Glutamatergic neuron (in vitro differentiated cells): ENCODE measurements at regions not wholly inside any gene's neighbourhood (a gene's known extent, or its start where the extent isn't known, plus 50 kb on each side); places are given as distances from the start of the nearest gene placed in this dataset.

Experiments used
- DNase-seq: peaks from one replicate; pipeline ENCODE4 v3.0.0; 2022
- H3K27ac Mint-ChIP-seq: one replicate; pipeline ENCODE4 v1.8.0; 2020; ENCODE audit warnings: mild to moderate bottlenecking, mixed read lengths, inconsistent platforms; ENCODE audit not compliant: unreplicated experiment
- H3K27me3 Mint-ChIP-seq: one replicate; pipeline ENCODE4 v1.8.0; 2020; ENCODE audit warnings: mild to moderate bottlenecking, moderate library complexity, mixed read lengths, inconsistent platforms; ENCODE audit not compliant: unreplicated experiment
- H3K36me3 Mint-ChIP-seq: one replicate; pipeline ENCODE4 v1.8.0; 2020; ENCODE audit warnings: mild to moderate bottlenecking, mixed read lengths, inconsistent platforms; ENCODE audit not compliant: unreplicated experiment
- H3K4me1 Mint-ChIP-seq: one replicate; pipeline ENCODE4 v1.8.0; 2020; ENCODE audit warnings: mild to moderate bottlenecking, low read depth, mixed read lengths, inconsistent platforms; ENCODE audit not compliant: unreplicated experiment
- H3K4me3 Mint-ChIP-seq: one replicate; pipeline ENCODE4 v1.8.0; 2020; ENCODE audit warnings: mild to moderate bottlenecking, mixed read lengths, inconsistent platforms; ENCODE audit not compliant: unreplicated experiment
- H3K9me3 Mint-ChIP-seq: one replicate; pipeline ENCODE4 v1.8.0; 2020; ENCODE audit warnings: mild to moderate bottlenecking, moderate library complexity, mixed read lengths, inconsistent platforms; ENCODE audit not compliant: unreplicated experiment
- CTCF ChIP-seq: fragments of 200-600 bp; sonication (generic); IDR thresholded peaks from one replicate; pipeline ENCODE4 v1.5.0; 2021; ENCODE audit not compliant: partially characterized antibody, unreplicated experiment

GRCh38 chr4:140244328-140244727 lies 90.3 kb upstream of the MAML3 start:
- no peak overlapping the region for H3K27ac Mint-ChIP-seq
- H3K4me1 Mint-ChIP-seq: peaks cover 38% of the 10 kb centered on the region
- no peaks in the 10 kb centered on the region for H3K36me3 Mint-ChIP-seq
- H3K27me3 Mint-ChIP-seq: peaks cover 2% of the 10 kb centered on the region
- no peak overlapping the region for H3K4me3 Mint-ChIP-seq
- TF ChIP-seq CTCF: no peak
- DNase-seq: no peak
- H3K9me3 Mint-ChIP-seq: peaks cover 1% of the 10 kb centered on the region

- no peak overlapping the region for H3K27ac Mint-ChIP-seq
- peaks cover 1% of the 10 kb centered on the region for H3K9me3 Mint-ChIP-seq
- no peak for TF ChIP-seq CTCF
- H3K36me3 Mint-ChIP-seq: no peaks in the 10 kb centered on the region
- peaks cover 2% of the 10 kb centered on the region for H3K27me3 Mint-ChIP-seq
- no peak for DNase-seq
- no peak overlapping the region for H3K4me3 Mint-ChIP-seq
- peaks cover 39% of the 10 kb centered on the region for H3K4me1 Mint-ChIP-seq
These were observed 89.3 kb upstream of the MAML3 start for GRCh38 chr4:140243278-140243753.

GRCh38 chr4:140242357-140243277 lies 88.6 kb upstream of the MAML3 start:
- Mint-ChIP-seq H3K4me3 (peak overlapping the region; percentile 56), H3K4me1 (peaks cover 46% of the 10 kb centered on the region), H3K27me3 (peaks cover 6% of the 10 kb centered on the region), H3K36me3 (no peaks in the 10 kb centered on the region), H3K27ac (peak overlapping the region; percentile 76), H3K9me3 (peaks cover 4% of the 10 kb centered on the region)
- no peak for TF ChIP-seq CTCF
- DNase-seq: no peak

- peaks cover 8% of the 10 kb centered on the region for H3K27me3 Mint-ChIP-seq
- H3K4me1 Mint-ChIP-seq: peaks cover 59% of the 10 kb centered on the region
- H3K27ac Mint-ChIP-seq: peak overlapping the region; percentile 11
- no peaks in the 10 kb centered on the region for H3K36me3 Mint-ChIP-seq
- H3K4me3 Mint-ChIP-seq: peak overlapping the region; percentile 4
- no peak for TF ChIP-seq CTCF
- no peak for DNase-seq
- peaks cover 4% of the 10 kb centered on the region for H3K9me3 Mint-ChIP-seq
These were observed 86.3 kb upstream of the MAML3 start for GRCh38 chr4:140240237-140240636.

GRCh38 chr4:140239311-140239710 lies 85.3 kb upstream of the MAML3 start:
- DNase-seq: no peak
- no peak for TF ChIP-seq CTCF
- Mint-ChIP-seq H3K27ac (peak overlapping the region; percentile 74), H3K27me3 (peaks cover 8% of the 10 kb centered on the region), H3K36me3 (no peaks in the 10 kb centered on the region), H3K9me3 (peaks cover 4% of the 10 kb centered on the region), H3K4me3 (no peak overlapping the region), H3K4me1 (peaks cover 63% of the 10 kb centered on the region)
